HG02759 (cell line): ENCODE measurements at regions not wholly inside any gene's neighbourhood (a gene's known extent, or its start where the extent isn't known, plus 50 kb on each side); places are given as distances from the start of the nearest gene placed in this dataset.

Source experiments
- ATAC-seq: cut with Tn5 transposase; IDR thresholded peaks from one replicate; pipeline ENCODE4 v1.9.1; 2021; ENCODE audit warnings: mild to moderate bottlenecking, moderate library complexity; ENCODE audit not compliant: unreplicated experiment

GRCh38 chr17:69819316-69820087 lies 255.5 kb upstream of the KCNJ16 start:
- ATAC-seq, result no peak

GRCh38 chr17:69820876-69821473 lies 254.1 kb upstream of the KCNJ16 start:
- ATAC-seq, result no peak

GRCh38 chr17:69822314-69822875 lies 252.6 kb upstream of the KCNJ16 start:
- ATAC-seq, result no peak

GRCh38 chr17:69828087-69828486 lies 246.9 kb upstream of the KCNJ16 start:
- no peak for ATAC-seq

- no peak for ATAC-seq
Measured at GRCh38 chr17:69834494-69834893, 240.5 kb upstream of the KCNJ16 start.

GRCh38 chr17:69851736-69852135 lies 223.3 kb upstream of the KCNJ16 start:
- no peak for ATAC-seq

GRCh38 chr17:69853541-69854224 lies 221.3 kb upstream of the KCNJ16 start:
- ATAC-seq, result no peak

- no peak for ATAC-seq
Measured at GRCh38 chr17:69854225-69854780, 220.7 kb upstream of the KCNJ16 start.

GRCh38 chr17:69856946-69857345 lies 218.1 kb upstream of the KCNJ16 start:
- ATAC-seq, result no peak

- no peak for ATAC-seq
Measured at GRCh38 chr17:69857412-69857835, 217.6 kb upstream of the KCNJ16 start.

GRCh38 chr17:69858460-69858859 lies 216.6 kb upstream of the KCNJ16 start:
- ATAC-seq, result no peak

- no peak for ATAC-seq
Measured at GRCh38 chr17:69860142-69860680, 214.8 kb upstream of the KCNJ16 start.

GRCh38 chr17:69864462-69864861 lies 210.6 kb upstream of the KCNJ16 start:
- no peak for ATAC-seq

GRCh38 chr17:69869667-69870066 lies 205.4 kb upstream of the KCNJ16 start:
- ATAC-seq, result peak; percentile 84

GRCh38 chr17:69870091-69870530 lies 204.9 kb upstream of the KCNJ16 start:
- ATAC-seq, result peak; percentile 72

GRCh38 chr17:69870751-69871199 lies 204.2 kb upstream of the KCNJ16 start:
- no peak for ATAC-seq

- ATAC-seq, result no peak
Measured at GRCh38 chr17:69871318-69871717, 203.7 kb upstream of the KCNJ16 start.

- no peak for ATAC-seq
Measured at GRCh38 chr17:69872675-69873262, 202.3 kb upstream of the KCNJ16 start.

GRCh38 chr17:69874175-69874670 lies 200.8 kb upstream of the KCNJ16 start:
- ATAC-seq, result no peak

GRCh38 chr17:69876757-69877156 lies 198.3 kb upstream of the KCNJ16 start:
- ATAC-seq, result no peak
